Testis (tissue), 2 donors: ENCODE measurements at regions not wholly inside any gene's neighbourhood (a gene's known extent, or its start where the extent isn't known, plus 50 kb on each side); places are given as distances from the start of the nearest gene placed in this dataset.

Experiments
- CTCF ChIP-seq, 3 experiments: fragments of 450-650 bp in 2 of 3; fragments of 200-600 bp in 1 of 3; sonication (generic) in 1 of 3; IDR thresholded peaks; one replicate each; pipeline ENCODE4 v1.5.1; 2016 to 2019; ENCODE audit warnings: antibody characterized with exemption in 3 of 3, mild to moderate bottlenecking in 2 of 3, moderate library complexity in 1 of 3
- POLR2A ChIP-seq: fragments of 450-650 bp; IDR thresholded peaks from one replicate; pipeline ENCODE4 v1.6.1; 2017; ENCODE audit warnings: antibody characterized with exemption, mild to moderate bottlenecking, moderate library complexity

DNA sequence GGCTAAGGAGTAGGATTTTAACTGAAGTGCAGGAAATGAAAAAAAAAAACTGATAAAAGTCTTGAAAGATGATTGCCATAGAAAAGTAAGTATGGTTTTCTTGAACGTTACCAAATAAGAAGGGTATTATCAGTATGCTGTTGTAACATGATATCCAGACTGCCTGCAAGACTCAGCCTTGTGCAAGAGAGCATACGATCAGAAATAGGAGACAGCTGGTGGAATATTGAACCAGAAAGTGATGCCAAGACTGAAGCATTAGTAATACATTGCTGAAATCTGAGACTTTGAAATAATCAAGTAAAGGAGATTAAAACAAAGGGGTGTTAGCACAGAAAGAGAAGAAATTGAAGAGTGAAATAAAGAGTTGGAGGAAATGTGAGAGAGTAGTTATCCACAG is 452.7 kb upstream of the CNTN5 start:
- no peak for TF ChIP-seq CTCF (IDR thresholded peaks at IDR 0.05)
- TF ChIP-seq POLR2A = no peak
